GM20000 (cell line): ENCODE measurements at regions not wholly inside any gene's neighbourhood (a gene's known extent, or its start where the extent isn't known, plus 50 kb on each side); places are given as distances from the start of the nearest gene placed in this dataset.
A peak's percentile ranks its signal among the peaks of the same experiment; 100 is the strongest.

Experiments
- DNase-seq: peaks from one replicate; pipeline ENCODE4 v3.0.0; 2012; ENCODE audit warnings: low spot score
- CTCF ChIP-seq: IDR thresholded peaks from 2 replicates; pipeline ENCODE4 v1.5.1; 2012; ENCODE audit warnings: mild to moderate bottlenecking, control low read depth; ENCODE audit errors: extremely low read depth, missing control alignments

DNA sequence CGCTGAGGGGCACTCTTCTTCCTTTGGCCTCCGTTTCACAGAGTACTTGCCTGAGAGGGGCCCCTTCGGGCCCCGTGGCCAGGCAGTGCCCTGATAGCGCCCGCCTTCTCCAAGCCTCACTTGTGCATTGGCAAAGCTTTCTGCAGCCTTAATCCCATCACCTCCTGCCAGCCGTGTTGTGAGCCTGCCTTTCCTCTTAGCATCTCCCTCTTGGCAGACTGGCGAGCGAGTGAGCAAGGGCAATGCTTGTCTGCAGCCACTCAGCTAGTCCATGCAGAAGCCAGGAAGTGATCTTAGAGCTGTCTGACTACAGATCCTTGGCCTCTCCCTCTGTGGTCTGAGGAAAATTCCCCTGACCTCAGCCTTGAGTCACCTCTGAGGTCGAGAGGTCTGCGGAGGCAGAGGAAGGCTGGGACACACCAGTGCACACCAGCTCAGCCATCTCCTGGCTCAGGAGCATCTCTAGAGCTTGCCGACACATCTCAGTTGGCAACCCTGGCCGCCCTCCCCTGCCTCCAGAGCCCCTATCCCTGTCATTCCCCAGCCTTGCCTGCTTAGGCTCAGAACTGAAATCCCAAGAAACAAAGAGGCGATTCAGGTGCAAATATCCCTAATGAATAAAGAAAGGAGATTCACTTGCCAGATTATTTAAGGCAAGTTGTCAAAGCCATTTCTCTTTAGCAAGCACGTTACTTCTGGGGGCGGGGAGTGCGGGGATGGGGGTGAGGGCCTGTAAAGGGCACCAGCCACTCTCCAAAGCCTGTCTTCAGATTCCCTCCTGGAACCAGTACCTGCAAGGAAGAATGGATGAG lies 143.5 kb upstream of the MAMLD1 start:
- DNase-seq = peak; percentile 4
- no peak for TF ChIP-seq CTCF

GRCh38 chrX:150223176-150224015 lies 139.7 kb upstream of the MAMLD1 start:
- no peak for DNase-seq
- TF ChIP-seq CTCF = no peak

DNA sequence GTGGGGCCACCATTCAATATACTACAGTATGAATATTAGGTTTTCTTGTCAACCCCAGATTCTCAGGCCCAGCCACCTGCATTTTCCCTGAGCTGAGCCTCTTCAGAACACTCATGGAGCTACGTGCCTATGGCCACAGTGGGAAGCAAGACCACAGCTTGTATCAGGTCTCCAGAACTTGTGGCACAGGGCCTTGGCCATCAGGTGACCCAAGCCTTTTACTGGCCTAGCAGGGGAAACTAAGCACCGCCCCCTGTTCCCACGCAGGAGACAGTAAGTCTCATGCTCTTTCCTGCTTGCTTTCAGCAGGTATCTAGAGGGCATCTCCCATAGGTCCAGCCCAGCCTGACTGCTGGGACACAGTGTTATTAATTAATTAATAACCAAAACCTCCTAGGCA lies 138.4 kb upstream of the MAMLD1 start:
- DNase-seq = no peak
- TF ChIP-seq CTCF = no peak

GRCh38 chrX:150225266-150225665 lies 137.9 kb upstream of the MAMLD1 start:
- no peak for TF ChIP-seq CTCF
- no peak for DNase-seq

DNA sequence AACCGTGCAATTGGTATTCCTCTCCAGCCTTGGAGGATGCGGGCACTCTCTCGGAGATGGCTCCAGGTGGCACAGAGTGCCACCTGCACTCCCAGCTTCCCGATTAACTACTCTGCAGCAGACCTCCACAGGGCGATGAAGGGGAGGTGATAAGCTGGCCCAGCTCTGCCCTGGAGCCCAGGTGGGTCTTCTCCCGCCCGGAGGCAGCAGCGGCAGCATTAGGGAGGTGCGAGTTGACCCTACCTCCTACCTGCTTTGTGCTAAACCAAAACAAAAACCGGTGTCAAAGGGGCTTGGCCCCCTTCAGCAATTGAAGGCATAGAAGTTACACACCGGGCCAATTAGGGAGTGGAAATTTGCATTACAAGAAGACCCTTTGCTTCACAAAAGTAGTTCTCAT lies 137.4 kb upstream of the MAMLD1 start:
- TF ChIP-seq CTCF = no peak
- DNase-seq = no peak

DNA sequence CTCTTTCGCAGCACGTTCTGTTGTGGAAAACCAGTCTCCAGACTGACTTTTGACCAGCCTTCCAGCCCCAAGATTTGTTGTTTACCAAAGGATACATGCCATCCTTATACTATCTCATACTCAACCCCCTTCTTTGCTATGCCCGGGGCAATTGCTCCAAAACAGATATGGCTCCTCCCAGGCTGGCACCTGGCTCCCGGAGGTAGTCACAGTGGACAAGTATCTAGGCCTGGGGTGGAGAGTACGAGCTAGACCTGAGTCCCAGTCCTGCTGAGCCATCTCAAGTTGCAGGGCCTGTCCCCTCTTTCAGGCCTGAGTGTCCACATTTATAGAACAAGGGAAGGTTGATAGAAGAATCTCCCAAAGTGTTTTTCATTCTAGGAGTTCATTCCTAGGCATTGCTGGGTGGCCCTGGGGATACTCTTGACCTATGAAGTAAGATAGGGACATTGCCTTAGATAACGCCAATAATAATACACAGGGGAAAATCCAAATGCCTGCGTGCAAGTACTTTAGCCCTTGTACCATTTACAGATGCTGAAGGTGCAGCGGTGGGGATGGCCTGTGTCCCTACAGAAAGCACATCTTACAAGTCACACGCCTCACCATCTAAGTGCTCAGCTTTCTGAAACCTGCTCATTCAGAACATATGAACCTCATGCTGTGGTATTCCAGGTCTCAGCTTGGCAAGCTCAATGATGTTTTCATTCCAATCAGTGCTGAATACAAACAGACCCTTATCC lies 136.7 kb upstream of the MAMLD1 start:
- TF ChIP-seq CTCF = no peak
- DNase-seq = no peak
